ENCODE measurements at regions not wholly inside any gene's neighbourhood (a gene's known extent, or its start where the extent isn't known, plus 50 kb on each side); places are given as distances from the start of the nearest gene placed in this dataset.

GRCh38 chr3:187813198-187813597 lies 67.9 kb upstream of the BCL6 start:
- TF ChIP-seq CTCF (IDR thresholded peaks at IDR 0.05; ENCODE audit: low read depth, low read length, missing input control), result no peak
- no peak for TF ChIP-seq SP1 (IDR thresholded peaks at IDR 0.05)
- TF ChIP-seq RAD21 (IDR thresholded peaks at IDR 0.05), result no peak
- no peak for TF ChIP-seq TAF1 (conservative IDR thresholded peaks at IDR 0.05)
- no peak for TF ChIP-seq FOXA2 (IDR thresholded peaks at IDR 0.05)
- TF ChIP-seq GABPA (IDR thresholded peaks at IDR 0.05 in 1 of 2, conservative IDR thresholded peaks at IDR 0.05 in 1 of 2), result no peak
- TF ChIP-seq JUND (IDR thresholded peaks at IDR 0.05), result no peak

Data from liver (tissue), 3 donors.